Panc1 (cell line): ENCODE measurements at regions not wholly inside any gene's neighbourhood (a gene's known extent, or its start where the extent isn't known, plus 50 kb on each side); places are given as distances from the start of the nearest gene placed in this dataset.

Source experiments
- ATAC-seq: fragments of 200-7000 bp; cut with Tn5 transposase; 2 replicates; pipeline ENCODE4 v1.9.1; 2020; ENCODE audit warnings: mild to moderate bottlenecking, moderate library complexity
- BruUV-seq: library from RNA; stranded (reverse); fragments of 400-500 nt; replicated peaks from 2 replicates; lab custom pipeline; 2021; lab: Mats Ljungman, UMichigan
- CTCF ChIA-PET: fragments of 300-600 bp; sonication (Branson Sonifier 250); formaldehyde crosslinking; loops from one replicate; lab custom pipeline; 2022; ENCODE audit warnings: antibody characterized with exemption; lab: Charles Lee
- POLR2A ChIA-PET: fragments of 300-600 bp; sonication (Branson Sonifier 250); formaldehyde crosslinking; loops from one replicate; lab custom pipeline; 2022; ENCODE audit warnings: antibody characterized with exemption; lab: Charles Lee
- DNase-seq: peaks from one replicate; pipeline ENCODE4 v3.0.0-alpha.2; 2010; ENCODE audit warnings: low read depth, low spot score
- H3K27ac ChIP-seq: 2 replicates; pipeline ENCODE4 v1.5.1; 2011; ENCODE audit warnings: mild to moderate bottlenecking, low read length, inconsistent platforms
- H3K27me3 ChIP-seq: fragments of 200-500 bp; sonication (Bioruptor generic); 2 replicates; pipeline ENCODE4 v1.6.0; 2014; ENCODE audit warnings: low read length, inconsistent platforms; ENCODE audit not compliant: control insufficient read depth, insufficient read depth
- H3K36me3 ChIP-seq: fragments of 200-500 bp; sonication (Bioruptor generic); 2 replicates; pipeline ENCODE4 v1.5.1; 2014; ENCODE audit warnings: inconsistent platforms, mild to moderate bottlenecking, low read length, moderate library complexity; ENCODE audit not compliant: control insufficient read depth, insufficient read depth
- H3K4me1 ChIP-seq: 2 replicates; pipeline ENCODE4 v1.5.1; 2011; ENCODE audit warnings: inconsistent platforms, mild to moderate bottlenecking, low read length, moderate library complexity; ENCODE audit not compliant: control insufficient read depth, insufficient read depth
- H3K4me3 ChIP-seq, 2 experiments: 2 replicates each; pipeline ENCODE4 v1.5.1; 2011 to 2012; ENCODE audit warnings: low read depth in 2 of 2, low read length in 2 of 2, mild to moderate bottlenecking in 2 of 2, inconsistent platforms in 1 of 2, moderate library complexity in 1 of 2
- H3K9me3 ChIP-seq: fragments of 200-500 bp; sonication (Bioruptor generic); 2 replicates; pipeline ENCODE4 v1.5.1; 2014; ENCODE audit warnings: low read depth, mild to moderate bottlenecking, inconsistent platforms, low read length, moderate library complexity; ENCODE audit not compliant: control insufficient read depth, insufficient read depth
- CTCF ChIP-seq: fragments of 450-650 bp; IDR thresholded peaks from 2 replicates; pipeline ENCODE4 v1.5.1; 2017; ENCODE audit warnings: mild to moderate bottlenecking
- POLR2AphosphoS5 ChIP-seq: IDR thresholded peaks from 2 replicates; pipeline ENCODE4 v1.6.1; 2012; ENCODE audit warnings: mild to moderate bottlenecking, low read depth, low read length, moderate library complexity
- REST ChIP-seq, 2 experiments: IDR thresholded peaks; 2 replicates each; pipeline ENCODE4 v1.6.1; 2011 to 2012; ENCODE audit warnings: low read depth in 2 of 2, control low read depth in 1 of 2, low read length in 1 of 2, mild to moderate bottlenecking in 1 of 2, moderate library complexity in 1 of 2; ENCODE audit not compliant: insufficient read depth in 1 of 2
- SIN3A ChIP-seq: IDR thresholded peaks from 2 replicates; pipeline ENCODE4 v1.6.1; 2012; ENCODE audit warnings: low read depth, mild to moderate bottlenecking, low read length, moderate library complexity, borderline replicate concordance; ENCODE audit not compliant: insufficient read depth
- TCF7L2 ChIP-seq: IDR thresholded peaks from 2 replicates; pipeline ENCODE4 v1.6.1; 2011; ENCODE audit warnings: mild to moderate bottlenecking, low read depth, low read length, inconsistent platforms
- in situ Hi-C: cut with HindIII; loops from 2 replicates; pipeline ENCODE4 v1.10.0; 2016; ENCODE audit warnings: low sequenced_read_pairs, low pct_unique_long_range_greater_than_20kb
- intact Hi-C: fragments of 100-400 bp; cut with micrococcal nuclease; formaldehyde crosslinking; loops from one replicate; pipeline ENCODE4 v1.10.0; 2022; ENCODE audit not compliant: unreplicated experiment

- Histone ChIP-seq H3K4me1 (no peaks in the 10 kb centered on the region), H3K27me3 (no peaks in the 10 kb centered on the region), H3K4me3 (no peak overlapping the region), H3K27ac (no peak overlapping the region), H3K36me3 (no peaks in the 10 kb centered on the region), H3K9me3 (no peaks in the 10 kb centered on the region)
- no peak for ATAC-seq
- TF ChIP-seq CTCF (no peak), REST (IDR thresholded peaks at IDR 0.05; ENCODE audit: insufficient read depth in 1 of 2, low read depth in 2 of 2, low read length in 1 of 2) (no peak), TCF7L2 (no peak), SIN3A (no peak), POLR2AphosphoS5 (no peak)
- no peak for DNase-seq
- CTCF ChIA-PET: interaction anchor here (0.7 kb wide), 1 partner anchor 31 kb away, joined by 4 read pairs; no protein-coding TSS in a partner anchor
- BruUV-seq: no TSS peak
- intact Hi-C loops: no loop called here
- POLR2A ChIA-PET: no interaction called here
- in situ Hi-C loops: no loop called here
These were observed 114.3 kb downstream of the LITAF start for GRCh38 chr16:11472410-11472809.

GRCh38 chr16:11472851-11473250 lies 113.9 kb downstream of the LITAF start:
- POLR2A ChIA-PET: interaction anchor here (0.7 kb wide), 1 partner anchor 218 kb away, joined by 4 read pairs; no protein-coding TSS in a partner anchor
- BruUV-seq: no TSS peak
- in situ Hi-C loops: no loop called here

More at GRCh38 chr16:11472851-11473250, 113.9 kb downstream of the LITAF start:
- Histone ChIP-seq H3K9me3 (no peaks in the 10 kb centered on the region), H3K4me3 (no peak overlapping the region), H3K36me3 (no peaks in the 10 kb centered on the region), H3K4me1 (no peaks in the 10 kb centered on the region), H3K27ac (no peak overlapping the region), H3K27me3 (no peaks in the 10 kb centered on the region)
- no peak for DNase-seq
- no peak for TF ChIP-seq TCF7L2
- TF ChIP-seq SIN3A: no peak
- no peak for TF ChIP-seq REST (IDR thresholded peaks at IDR 0.05; ENCODE audit: insufficient read depth in 1 of 2, low read depth in 2 of 2, low read length in 1 of 2)
- no peak for TF ChIP-seq CTCF
- no peak for TF ChIP-seq POLR2AphosphoS5
- intact Hi-C loops: no loop called here
- ATAC-seq: no peak
- CTCF ChIA-PET: no interaction called here
